Astrocyte (in vitro differentiated cells and primary cell): ENCODE measurements at regions not wholly inside any gene's neighbourhood (a gene's known extent, or its start where the extent isn't known, plus 50 kb on each side); places are given as distances from the start of the nearest gene placed in this dataset.

Experiments used
- CTCF ChIP-seq: IDR thresholded peaks from 2 replicates; pipeline ENCODE4 v1.5.1; 2011; ENCODE audit warnings: low read depth, mild to moderate bottlenecking, inconsistent platforms, low read length, moderate library complexity; ENCODE audit not compliant: insufficient read depth
- EZH2 ChIP-seq: IDR thresholded peaks from 2 replicates; pipeline ENCODE4 v1.6.1; 2012; ENCODE audit warnings: mild to moderate bottlenecking, low read length, inconsistent platforms; ENCODE audit not compliant: insufficient read depth

- TF ChIP-seq CTCF (no peak), EZH2 (no peak)
Observed at GRCh38 chr12:131437706-131438492, 273.0 kb upstream of the SFSWAP start.
